Breast epithelium (tissue), 4 donors: ENCODE measurements at regions not wholly inside any gene's neighbourhood (a gene's known extent, or its start where the extent isn't known, plus 50 kb on each side); places are given as distances from the start of the nearest gene placed in this dataset.
"Not testable (repeated sequence)": the region's sequence is repeated elsewhere in the genome, so short reads cannot be mapped to it uniquely, and the experiment has no call there.

Source experiments
- DNase-seq, 2 donors: peaks; one replicate each; pipeline ENCODE4 v3.0.0-alpha.2; 2019; ENCODE audit warnings: low spot score in 2 of 2
- H3K27ac ChIP-seq, 2 donors: fragments of 200-600 bp; sonication (generic) in 1 of 2; one replicate each; pipeline ENCODE4 v1.5.1; 2016 to 2019; ENCODE audit warnings: mild to moderate bottlenecking in 1 of 2
- H3K27me3 ChIP-seq, 2 donors: fragments of 200-600 bp; sonication (generic) in 1 of 2; one replicate each; pipeline versions ENCODE4 v1.5.1 to v1.6.0; 2017 to 2019; ENCODE audit warnings: control low read depth in 1 of 2, mild to moderate bottlenecking in 1 of 2
- H3K36me3 ChIP-seq: fragments of 200-600 bp; one replicate; pipeline ENCODE4 v1.5.1; 2019
- H3K4me1 ChIP-seq, 2 donors: fragments of 200-600 bp; sonication (generic); one replicate each; pipeline ENCODE4 v1.5.1; 2016 to 2019; ENCODE audit warnings: control low read depth in 1 of 2
- H3K4me3 ChIP-seq, 3 donors: fragments of 200-600 bp; sonication (generic); 1 replicate in 2 of 3; 2 replicates in 1 of 3; pipeline ENCODE4 v1.5.1; 2016 to 2019; ENCODE audit warnings: mild to moderate bottlenecking in 3 of 3, moderate library complexity in 2 of 3
- H3K9me3 ChIP-seq, 2 donors: fragments of 200-600 bp; sonication (generic) in 1 of 2; one replicate each; pipeline ENCODE4 v1.5.1; 2016 to 2019; ENCODE audit warnings: control low read depth in 1 of 2
- CTCF ChIP-seq, 3 donors: fragments of 450-650 bp; IDR thresholded peaks; one replicate each; pipeline ENCODE4 v1.5.1; 2016 to 2017; ENCODE audit warnings: antibody characterized with exemption in 3 of 3, mild to moderate bottlenecking in 3 of 3, moderate library complexity in 3 of 3
- POLR2A ChIP-seq: fragments of 450-650 bp; IDR thresholded peaks from one replicate; pipeline ENCODE4 v1.6.1; 2016; ENCODE audit warnings: antibody characterized with exemption, mild to moderate bottlenecking, moderate library complexity
- POLR2AphosphoS5 ChIP-seq, 3 donors: sonication (generic); formaldehyde crosslinking; IDR thresholded peaks; one replicate each; pipeline ENCODE4 v1.6.1; 2017; ENCODE audit warnings: antibody characterized with exemption in 3 of 3
- intact Hi-C: fragments of 100-400 bp; cut with DNase I; formaldehyde crosslinking; loops from one replicate; pipeline ENCODE4 v1.15.1; 2023; ENCODE audit warnings: low total_unique reads

- no peaks in the 10 kb centered on the region for H3K36me3 ChIP-seq
- intact Hi-C loops = no loop called here
- no peaks in the 10 kb centered on the region for H3K27me3 ChIP-seq
- H3K9me3 ChIP-seq = no peaks in the 10 kb centered on the region
- DNase-seq = no peak
- no peaks in the 10 kb centered on the region for H3K4me1 ChIP-seq
- H3K27ac ChIP-seq = no peak overlapping the region
- TF ChIP-seq CTCF (IDR thresholded peaks at IDR 0.05) (no peak), POLR2AphosphoS5 (IDR thresholded peaks at IDR 0.05) (no peak), POLR2A (no peak)
- H3K4me3 ChIP-seq = no peak overlapping the region
These were observed 248.9 kb downstream of the S1PR1 start for GRCh38 chr1:101485712-101486111.

- H3K27ac ChIP-seq, H3K4me1 ChIP-seq, H3K4me3 ChIP-seq, H3K27me3 ChIP-seq, DNase-seq, intact Hi-C loops, H3K36me3 ChIP-seq, H3K9me3 ChIP-seq: not testable (repeated sequence)
These were observed 255.3 kb downstream of the S1PR1 start for GRCh38 chr1:101492144-101492543.

GRCh38 chr1:101493920-101494319 is 257.1 kb downstream of the S1PR1 start:
- H3K27ac ChIP-seq, H3K4me1 ChIP-seq, H3K4me3 ChIP-seq, H3K9me3 ChIP-seq, H3K27me3 ChIP-seq, H3K36me3 ChIP-seq, DNase-seq, intact Hi-C loops: not testable (repeated sequence)

GRCh38 chr1:101496109-101496508 is 259.3 kb downstream of the S1PR1 start:
- DNase-seq = no peak
- intact Hi-C loops = no loop called here
- Histone ChIP-seq H3K27ac (no peak overlapping the region), H3K9me3 (no peaks in the 10 kb centered on the region), H3K4me1 (no peaks in the 10 kb centered on the region), H3K36me3 (no peaks in the 10 kb centered on the region), H3K27me3 (no peaks in the 10 kb centered on the region), H3K4me3 (no peak overlapping the region)
- no peak for TF ChIP-seq POLR2A
- no peak for TF ChIP-seq POLR2AphosphoS5 (IDR thresholded peaks at IDR 0.05)
- TF ChIP-seq CTCF (IDR thresholded peaks at IDR 0.05) = no peak

GRCh38 chr1:101497881-101498559 is 261.2 kb downstream of the S1PR1 start:
- Histone ChIP-seq H3K4me1 (no peaks in the 10 kb centered on the region), H3K27me3 (no peaks in the 10 kb centered on the region), H3K36me3 (no peaks in the 10 kb centered on the region), H3K9me3 (no peaks in the 10 kb centered on the region), H3K4me3 (no peak overlapping the region), H3K27ac (no peak overlapping the region)
- DNase-seq = no peak
- intact Hi-C loops = no loop called here
- TF ChIP-seq POLR2AphosphoS5 (IDR thresholded peaks at IDR 0.05) (no peak), CTCF (IDR thresholded peaks at IDR 0.05) (no peak), POLR2A (no peak)

GRCh38 chr1:101504106-101504505 is 267.3 kb downstream of the S1PR1 start:
- intact Hi-C loops, DNase-seq, H3K4me3 ChIP-seq, H3K27ac ChIP-seq, H3K36me3 ChIP-seq, H3K4me1 ChIP-seq, H3K27me3 ChIP-seq, H3K9me3 ChIP-seq: not testable (repeated sequence)

- H3K4me1 ChIP-seq, H3K27me3 ChIP-seq: not testable (repeated sequence)
These were observed 268.4 kb downstream of the S1PR1 start for GRCh38 chr1:101505240-101505639.

More at GRCh38 chr1:101505240-101505639, 268.4 kb downstream of the S1PR1 start:
- H3K36me3 ChIP-seq, intact Hi-C loops, H3K4me3 ChIP-seq, H3K27ac ChIP-seq, DNase-seq, H3K9me3 ChIP-seq: not testable (repeated sequence)
